ENCODE measurements at regions not wholly inside any gene's neighbourhood (a gene's known extent, or its start where the extent isn't known, plus 50 kb on each side); places are given as distances from the start of the nearest gene placed in this dataset.

- H3K4me3 ChIP-seq (ENCODE audit: low read depth, low read length): no peak overlapping the region
- in situ Hi-C loops (cut with HindIII; ENCODE audit: low sequenced_read_pairs): no loop called here
- TF ChIP-seq CTCF (IDR thresholded peaks at IDR 0.05; ENCODE audit: low read depth, low read length): no peak
- DNase-seq (ENCODE audit: low read depth, low spot score): no peak
Observed at GRCh38 chr18:67001052-67001451, 397.2 kb upstream of the CDH19 start.

- in situ Hi-C loops (cut with HindIII; ENCODE audit: low sequenced_read_pairs): no loop called here
- DNase-seq (ENCODE audit: low read depth, low spot score): no peak
- H3K4me3 ChIP-seq (ENCODE audit: low read depth, low read length): no peak overlapping the region
- no peak for TF ChIP-seq CTCF (IDR thresholded peaks at IDR 0.05; ENCODE audit: low read depth, low read length)
Observed at GRCh38 chr18:66999003-66999402, 395.1 kb upstream of the CDH19 start.

- in situ Hi-C loops (cut with HindIII; ENCODE audit: low sequenced_read_pairs): no loop called here
- TF ChIP-seq CTCF (IDR thresholded peaks at IDR 0.05; ENCODE audit: low read depth, low read length): no peak
- DNase-seq (ENCODE audit: low read depth, low spot score): no peak
- H3K4me3 ChIP-seq (ENCODE audit: low read depth, low read length): no peak overlapping the region
Observed at GRCh38 chr18:66995270-66995669, 391.4 kb upstream of the CDH19 start.

- no peak for TF ChIP-seq CTCF (IDR thresholded peaks at IDR 0.05; ENCODE audit: low read depth, low read length)
- no peak for DNase-seq (ENCODE audit: low read depth, low spot score)
- H3K4me3 ChIP-seq (ENCODE audit: low read depth, low read length): no peak overlapping the region
- in situ Hi-C loops (cut with HindIII; ENCODE audit: low sequenced_read_pairs): no loop called here
Observed at GRCh38 chr18:66994790-66995189, 390.9 kb upstream of the CDH19 start.

GRCh38 chr18:66993492-66993891 lies 389.6 kb upstream of the CDH19 start:
- no peak for DNase-seq (ENCODE audit: low read depth, low spot score)
- H3K4me3 ChIP-seq (ENCODE audit: low read depth, low read length): no peak overlapping the region
- no peak for TF ChIP-seq CTCF (IDR thresholded peaks at IDR 0.05; ENCODE audit: low read depth, low read length)
- in situ Hi-C loops (cut with HindIII; ENCODE audit: low sequenced_read_pairs): no loop called here

- DNase-seq (ENCODE audit: low read depth, low spot score): no peak
- TF ChIP-seq CTCF (IDR thresholded peaks at IDR 0.05; ENCODE audit: low read depth, low read length): no peak
- H3K4me3 ChIP-seq (ENCODE audit: low read depth, low read length): no peak overlapping the region
- in situ Hi-C loops (cut with HindIII; ENCODE audit: low sequenced_read_pairs): no loop called here
Observed at GRCh38 chr18:66990909-66991308, 387.0 kb upstream of the CDH19 start.

GRCh38 chr18:66979009-66979408 lies 375.1 kb upstream of the CDH19 start:
- H3K4me3 ChIP-seq (ENCODE audit: low read depth, low read length): no peak overlapping the region
- TF ChIP-seq CTCF (IDR thresholded peaks at IDR 0.05; ENCODE audit: low read depth, low read length): no peak
- no peak for DNase-seq (ENCODE audit: low read depth, low spot score)
- in situ Hi-C loops (cut with HindIII; ENCODE audit: low sequenced_read_pairs): no loop called here
